HL-60 (cell line): ENCODE measurements at regions not wholly inside any gene's neighbourhood (a gene's known extent, or its start where the extent isn't known, plus 50 kb on each side); places are given as distances from the start of the nearest gene placed in this dataset.

Source experiments
- DNase-seq, 2 experiments: peaks; one replicate each; pipeline ENCODE4 v3.0.0-alpha.2; 2010 to 2020; ENCODE audit warnings: low read depth in 1 of 2, low spot score in 1 of 2
- H3K27ac ChIP-seq: fragments of 250-450 bp; sonication (Bioruptor Pico); replicated peaks from 2 replicates; pipeline ENCODE4 v1.5.1; 2020; ENCODE audit warnings: mild to moderate bottlenecking, moderate library complexity
- H3K27me3 ChIP-seq: fragments of 250-450 bp; sonication (Bioruptor Pico); 2 replicates; pipeline ENCODE4 v1.5.1; 2021; ENCODE audit warnings: mild to moderate bottlenecking, moderate library complexity; ENCODE audit not compliant: insufficient read depth, poor library complexity, severe bottlenecking
- H3K4me3 ChIP-seq: replicated peaks from 2 replicates; pipeline ENCODE4 v1.5.1; 2011; ENCODE audit warnings: mild to moderate bottlenecking, control low read depth, low read length; ENCODE audit not compliant: insufficient read depth
- GABPA ChIP-seq: IDR thresholded peaks from 2 replicates; pipeline ENCODE4 v1.6.1; 2012; ENCODE audit warnings: low read depth
- POLR2AphosphoS5 ChIP-seq: IDR thresholded peaks from 2 replicates; pipeline ENCODE4 v1.6.1; 2012; ENCODE audit warnings: low read depth
- SPI1 ChIP-seq: IDR thresholded peaks from 2 replicates; pipeline ENCODE4 v1.6.1; 2012; ENCODE audit warnings: low read depth, mild to moderate bottlenecking, borderline replicate concordance
- TF ChIP-seq, protein P1 (sequence below): IDR thresholded peaks from one replicate; pipeline ENCODE4 v1.5.1; 2011; ENCODE audit warnings: low read length, control low read depth, inconsistent platforms; ENCODE audit not compliant: insufficient read depth
- TF ChIP-seq, protein P2 (sequence below): IDR thresholded peaks from 2 replicates; pipeline ENCODE4 v1.6.1; 2012; ENCODE audit warnings: low read depth; ENCODE audit not compliant: insufficient replicate concordance

DNA sequence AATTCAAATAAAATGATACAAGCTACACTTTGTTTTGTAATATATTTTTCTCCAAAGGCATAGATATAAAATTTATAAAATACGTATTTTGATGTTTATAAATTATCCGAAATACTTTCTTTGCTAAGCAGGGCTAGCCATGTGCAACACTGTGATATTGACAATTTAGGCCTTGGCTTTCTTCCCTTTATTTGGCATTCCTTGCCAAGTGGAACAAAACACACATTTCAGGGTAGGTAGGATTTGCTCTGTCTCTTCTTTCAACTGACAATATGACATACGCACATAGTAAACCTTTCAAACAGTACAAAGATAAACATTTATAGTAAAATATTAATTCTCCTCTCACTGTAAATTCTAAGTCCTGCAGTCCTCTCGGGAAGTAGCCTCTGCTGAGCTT lies 103.3 kb upstream of the POT1 start:
- TF ChIP-seq GABPA: no peak
- TF ChIP-seq, protein P1, sequence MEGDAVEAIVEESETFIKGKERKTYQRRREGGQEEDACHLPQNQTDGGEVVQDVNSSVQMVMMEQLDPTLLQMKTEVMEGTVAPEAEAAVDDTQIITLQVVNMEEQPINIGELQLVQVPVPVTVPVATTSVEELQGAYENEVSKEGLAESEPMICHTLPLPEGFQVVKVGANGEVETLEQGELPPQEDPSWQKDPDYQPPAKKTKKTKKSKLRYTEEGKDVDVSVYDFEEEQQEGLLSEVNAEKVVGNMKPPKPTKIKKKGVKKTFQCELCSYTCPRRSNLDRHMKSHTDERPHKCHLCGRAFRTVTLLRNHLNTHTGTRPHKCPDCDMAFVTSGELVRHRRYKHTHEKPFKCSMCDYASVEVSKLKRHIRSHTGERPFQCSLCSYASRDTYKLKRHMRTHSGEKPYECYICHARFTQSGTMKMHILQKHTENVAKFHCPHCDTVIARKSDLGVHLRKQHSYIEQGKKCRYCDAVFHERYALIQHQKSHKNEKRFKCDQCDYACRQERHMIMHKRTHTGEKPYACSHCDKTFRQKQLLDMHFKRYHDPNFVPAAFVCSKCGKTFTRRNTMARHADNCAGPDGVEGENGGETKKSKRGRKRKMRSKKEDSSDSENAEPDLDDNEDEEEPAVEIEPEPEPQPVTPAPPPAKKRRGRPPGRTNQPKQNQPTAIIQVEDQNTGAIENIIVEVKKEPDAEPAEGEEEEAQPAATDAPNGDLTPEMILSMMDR: no peak
- TF ChIP-seq SPI1: no peak
- TF ChIP-seq, protein P2, sequence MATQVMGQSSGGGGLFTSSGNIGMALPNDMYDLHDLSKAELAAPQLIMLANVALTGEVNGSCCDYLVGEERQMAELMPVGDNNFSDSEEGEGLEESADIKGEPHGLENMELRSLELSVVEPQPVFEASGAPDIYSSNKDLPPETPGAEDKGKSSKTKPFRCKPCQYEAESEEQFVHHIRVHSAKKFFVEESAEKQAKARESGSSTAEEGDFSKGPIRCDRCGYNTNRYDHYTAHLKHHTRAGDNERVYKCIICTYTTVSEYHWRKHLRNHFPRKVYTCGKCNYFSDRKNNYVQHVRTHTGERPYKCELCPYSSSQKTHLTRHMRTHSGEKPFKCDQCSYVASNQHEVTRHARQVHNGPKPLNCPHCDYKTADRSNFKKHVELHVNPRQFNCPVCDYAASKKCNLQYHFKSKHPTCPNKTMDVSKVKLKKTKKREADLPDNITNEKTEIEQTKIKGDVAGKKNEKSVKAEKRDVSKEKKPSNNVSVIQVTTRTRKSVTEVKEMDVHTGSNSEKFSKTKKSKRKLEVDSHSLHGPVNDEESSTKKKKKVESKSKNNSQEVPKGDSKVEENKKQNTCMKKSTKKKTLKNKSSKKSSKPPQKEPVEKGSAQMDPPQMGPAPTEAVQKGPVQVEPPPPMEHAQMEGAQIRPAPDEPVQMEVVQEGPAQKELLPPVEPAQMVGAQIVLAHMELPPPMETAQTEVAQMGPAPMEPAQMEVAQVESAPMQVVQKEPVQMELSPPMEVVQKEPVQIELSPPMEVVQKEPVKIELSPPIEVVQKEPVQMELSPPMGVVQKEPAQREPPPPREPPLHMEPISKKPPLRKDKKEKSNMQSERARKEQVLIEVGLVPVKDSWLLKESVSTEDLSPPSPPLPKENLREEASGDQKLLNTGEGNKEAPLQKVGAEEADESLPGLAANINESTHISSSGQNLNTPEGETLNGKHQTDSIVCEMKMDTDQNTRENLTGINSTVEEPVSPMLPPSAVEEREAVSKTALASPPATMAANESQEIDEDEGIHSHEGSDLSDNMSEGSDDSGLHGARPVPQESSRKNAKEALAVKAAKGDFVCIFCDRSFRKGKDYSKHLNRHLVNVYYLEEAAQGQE: no peak
- no peak for TF ChIP-seq POLR2AphosphoS5
- no peaks in the 10 kb centered on the region for H3K27me3 ChIP-seq
- H3K27ac ChIP-seq: no peak overlapping the region
- no peak for DNase-seq
- no peak overlapping the region for H3K4me3 ChIP-seq

DNA sequence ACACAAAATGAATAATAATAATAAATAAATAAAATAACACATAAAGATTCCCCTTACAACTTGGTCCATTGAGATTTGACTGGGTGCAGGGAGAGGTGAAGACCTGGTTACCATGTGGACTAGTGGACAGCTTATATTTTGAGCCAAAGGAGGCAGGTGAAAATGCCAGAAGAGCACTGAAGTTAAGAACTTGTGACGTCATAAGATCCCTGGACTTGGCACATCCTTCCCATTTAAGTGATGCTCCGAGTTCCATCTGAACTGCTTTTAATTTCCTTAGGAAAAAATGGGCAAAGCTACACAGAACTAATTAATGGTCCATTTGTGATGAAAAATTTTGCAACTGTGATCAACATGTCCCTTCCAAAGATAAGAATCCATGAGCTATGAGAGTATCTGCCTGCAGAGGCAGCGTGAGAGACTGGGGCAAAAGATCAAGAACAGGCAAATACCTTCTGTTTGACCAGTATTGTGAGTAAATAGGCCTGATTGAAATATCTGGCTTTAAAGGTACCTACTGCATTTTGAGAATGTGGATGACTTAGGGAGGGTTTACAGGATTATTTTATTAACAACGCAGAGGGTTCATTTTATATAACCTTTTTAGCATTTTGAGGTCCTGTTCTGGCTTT lies 101.2 kb upstream of the POT1 start:
- Histone ChIP-seq H3K4me3 (no peak overlapping the region), H3K27ac (no peak overlapping the region), H3K27me3 (no peaks in the 10 kb centered on the region)
- TF ChIP-seq, protein P2: no peak
- TF ChIP-seq SPI1 (no peak), GABPA (no peak), POLR2AphosphoS5 (no peak)
- TF ChIP-seq, protein P1: no peak
- no peak for DNase-seq

DNA sequence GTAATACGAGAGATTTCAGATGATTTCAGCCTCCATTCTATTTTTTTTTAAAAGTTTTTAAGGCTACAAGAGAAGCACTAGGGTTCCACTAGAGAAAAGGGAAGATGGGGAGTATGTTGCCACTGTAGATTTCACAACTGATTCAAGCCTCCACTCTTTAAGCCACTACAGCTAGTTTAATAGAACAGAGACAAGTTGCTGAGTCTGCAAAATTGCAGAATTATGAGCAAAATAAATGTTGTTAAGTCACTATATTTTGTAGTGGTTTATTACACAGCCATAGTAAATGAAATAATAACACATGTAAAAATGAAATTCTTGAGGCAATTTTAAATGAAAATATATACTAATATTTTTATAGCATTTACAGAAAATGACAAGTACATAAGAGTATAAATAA lies 96.0 kb upstream of the POT1 start:
- no peak overlapping the region for H3K27ac ChIP-seq
- no peak overlapping the region for H3K4me3 ChIP-seq
- no peak for DNase-seq
- TF ChIP-seq, protein P1: no peak
- TF ChIP-seq POLR2AphosphoS5: no peak
- no peak for TF ChIP-seq GABPA
- TF ChIP-seq, protein P2: no peak
- no peaks in the 10 kb centered on the region for H3K27me3 ChIP-seq
